Thyroid gland (tissue), 4 donors: ENCODE measurements at regions not wholly inside any gene's neighbourhood (a gene's known extent, or its start where the extent isn't known, plus 50 kb on each side); places are given as distances from the start of the nearest gene placed in this dataset.
"Not testable (repeated sequence)": the region's sequence is repeated elsewhere in the genome, so short reads cannot be mapped to it uniquely, and the experiment has no call there.

ENCODE experiments used
- DNase-seq, 2 donors: peaks; one replicate each; pipeline ENCODE4 v3.0.0-alpha.2; 2019
- H3K27ac ChIP-seq, 3 donors: fragments of 200-600 bp; sonication (generic); 1 replicate in 2 of 3; 2 replicates in 1 of 3; pipeline ENCODE4 v1.5.1; 2016 to 2019; ENCODE audit warnings: mild to moderate bottlenecking in 1 of 3, moderate library complexity in 1 of 3
- H3K27me3 ChIP-seq: fragments of 200-600 bp; sonication (generic); one replicate; pipeline ENCODE4 v1.5.1; 2019
- H3K36me3 ChIP-seq, 2 donors: fragments of 200-600 bp; sonication (generic); one replicate each; pipeline ENCODE4 v1.5.1; 2016 to 2019
- H3K4me1 ChIP-seq, 2 donors: fragments of 200-600 bp; sonication (generic); one replicate each; pipeline ENCODE4 v1.5.1; 2017 to 2019
- H3K4me3 ChIP-seq, 3 donors: fragments of 200-600 bp; sonication (generic); replicated peaks in 1 of 3; 1 replicate in 2 of 3; 2 replicates in 1 of 3; pipeline ENCODE4 v1.5.1; 2016; ENCODE audit warnings: mild to moderate bottlenecking in 1 of 3
- H3K9me3 ChIP-seq: fragments of 200-600 bp; sonication (generic); one replicate; pipeline ENCODE4 v1.5.1; 2017
- POLR2A ChIP-seq, 2 donors: fragments of 450-650 bp; IDR thresholded peaks; one replicate each; pipeline ENCODE4 v1.6.1; 2017; ENCODE audit warnings: antibody characterized with exemption in 2 of 2, mild to moderate bottlenecking in 2 of 2, moderate library complexity in 1 of 2
- WGBS, 2 donors: methylation state at CpG; one replicate each; pipeline ENCODE4 v1.1.5; 2017; 5-methylcytosine and 5-hydroxymethylcytosine counted together
- intact Hi-C: fragments of 100-400 bp; cut with DNase I; formaldehyde crosslinking; loops from one replicate; pipeline ENCODE4 v1.15.1; 2023
- TF ChIP-seq, protein P1 (sequence below), 6 experiments: fragments of 200-600 bp in 3 of 6; fragments of 450-650 bp in 3 of 6; sonication (generic) in 3 of 6; IDR thresholded peaks; one replicate each; pipeline ENCODE4 v1.5.1; 2016 to 2019; ENCODE audit warnings: antibody characterized with exemption in 6 of 6, mild to moderate bottlenecking in 2 of 6, inconsistent platforms in 1 of 6, moderate library complexity in 1 of 6

DNA sequence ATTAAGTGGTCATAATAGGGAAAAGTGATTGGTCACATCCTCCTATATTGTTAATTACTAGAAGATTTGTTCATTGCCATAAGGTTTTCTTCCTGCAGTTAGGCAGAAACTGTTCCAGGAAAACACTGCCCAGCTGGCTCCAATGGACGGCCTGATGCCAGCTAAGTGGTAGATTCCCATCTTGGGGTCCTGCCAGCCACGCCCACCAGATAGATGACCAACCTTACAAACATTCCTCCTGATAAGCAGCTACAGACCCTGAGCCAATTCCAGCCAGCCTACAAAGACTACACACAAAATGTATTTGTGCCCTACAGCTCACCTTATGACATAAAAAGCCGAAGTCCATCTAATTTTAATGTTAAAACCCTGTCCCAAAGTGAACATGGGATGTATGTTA lies 685.9 kb upstream of the USP15 start:
- no peaks in the 10 kb centered on the region for H3K27me3 ChIP-seq
- H3K4me3 ChIP-seq: no peak overlapping the region
- no peaks in the 10 kb centered on the region for H3K9me3 ChIP-seq
- H3K4me1 ChIP-seq: no peaks in the 10 kb centered on the region
- H3K27ac ChIP-seq: no peak overlapping the region
- intact Hi-C loops: no loop called here
- TF ChIP-seq, protein P1, sequence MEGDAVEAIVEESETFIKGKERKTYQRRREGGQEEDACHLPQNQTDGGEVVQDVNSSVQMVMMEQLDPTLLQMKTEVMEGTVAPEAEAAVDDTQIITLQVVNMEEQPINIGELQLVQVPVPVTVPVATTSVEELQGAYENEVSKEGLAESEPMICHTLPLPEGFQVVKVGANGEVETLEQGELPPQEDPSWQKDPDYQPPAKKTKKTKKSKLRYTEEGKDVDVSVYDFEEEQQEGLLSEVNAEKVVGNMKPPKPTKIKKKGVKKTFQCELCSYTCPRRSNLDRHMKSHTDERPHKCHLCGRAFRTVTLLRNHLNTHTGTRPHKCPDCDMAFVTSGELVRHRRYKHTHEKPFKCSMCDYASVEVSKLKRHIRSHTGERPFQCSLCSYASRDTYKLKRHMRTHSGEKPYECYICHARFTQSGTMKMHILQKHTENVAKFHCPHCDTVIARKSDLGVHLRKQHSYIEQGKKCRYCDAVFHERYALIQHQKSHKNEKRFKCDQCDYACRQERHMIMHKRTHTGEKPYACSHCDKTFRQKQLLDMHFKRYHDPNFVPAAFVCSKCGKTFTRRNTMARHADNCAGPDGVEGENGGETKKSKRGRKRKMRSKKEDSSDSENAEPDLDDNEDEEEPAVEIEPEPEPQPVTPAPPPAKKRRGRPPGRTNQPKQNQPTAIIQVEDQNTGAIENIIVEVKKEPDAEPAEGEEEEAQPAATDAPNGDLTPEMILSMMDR (IDR thresholded peaks at IDR 0.05): no peak
- no peak for TF ChIP-seq POLR2A (IDR thresholded peaks at IDR 0.05)
- no peaks in the 10 kb centered on the region for H3K36me3 ChIP-seq
- WGBS, 2 donors: 73 to 78% methylated on average over 3 of the region's 3 CpGs
- no peak for DNase-seq

DNA sequence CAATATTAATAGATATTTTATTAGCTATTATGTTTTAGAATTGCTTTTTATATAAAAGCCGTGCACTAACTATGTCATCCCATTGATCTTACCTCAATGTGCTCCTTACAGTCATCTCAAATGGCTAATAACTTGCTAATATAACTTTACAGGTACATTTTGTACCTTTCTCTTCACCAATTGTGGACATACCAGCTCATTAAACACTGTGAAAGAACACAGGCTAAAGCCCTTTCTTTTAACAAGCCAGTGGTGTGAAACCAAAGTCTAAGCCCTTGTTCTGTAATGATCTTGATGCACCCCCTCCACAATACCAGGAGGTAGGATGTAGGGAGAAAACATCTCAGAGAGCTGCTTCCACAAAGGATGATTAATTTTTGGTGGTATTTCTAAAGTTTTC lies 675.3 kb upstream of the USP15 start:
- TF ChIP-seq, protein P1 (IDR thresholded peaks at IDR 0.05): no peak
- TF ChIP-seq POLR2A (IDR thresholded peaks at IDR 0.05): no peak
- no peaks in the 10 kb centered on the region for H3K27me3 ChIP-seq
- H3K4me3 ChIP-seq: no peak overlapping the region
- no peaks in the 10 kb centered on the region for H3K4me1 ChIP-seq
- intact Hi-C loops: no loop called here
- H3K9me3 ChIP-seq: no peaks in the 10 kb centered on the region
- no peak for DNase-seq
- H3K36me3 ChIP-seq: no peaks in the 10 kb centered on the region
- WGBS, 2 donors: 91 to 92% methylated on average over 1 of the region's 1 CpG
- H3K27ac ChIP-seq: no peak overlapping the region

DNA sequence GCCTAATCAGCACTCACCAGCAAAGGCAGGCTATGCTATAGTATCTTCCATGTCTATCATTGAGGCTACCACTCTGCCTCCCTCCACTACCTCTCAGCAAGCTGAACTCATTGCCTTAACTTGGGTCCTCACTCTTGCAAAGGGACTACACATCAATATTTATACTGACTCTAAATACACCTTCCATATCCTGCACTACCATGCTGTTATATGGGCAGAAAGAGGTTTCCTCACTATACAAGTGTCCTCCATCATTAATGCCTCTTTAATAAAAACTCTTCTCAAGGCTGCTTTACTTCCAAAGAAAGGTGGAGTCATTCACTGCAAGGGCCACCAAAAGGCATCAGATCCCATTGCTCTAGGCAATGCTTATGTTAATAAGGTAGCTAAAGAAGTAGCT lies 669.3 kb upstream of the USP15 start:
- H3K4me3 ChIP-seq, H3K9me3 ChIP-seq, H3K27me3 ChIP-seq, H3K36me3 ChIP-seq, H3K27ac ChIP-seq, intact Hi-C loops, H3K4me1 ChIP-seq, DNase-seq: not testable (repeated sequence)

DNA sequence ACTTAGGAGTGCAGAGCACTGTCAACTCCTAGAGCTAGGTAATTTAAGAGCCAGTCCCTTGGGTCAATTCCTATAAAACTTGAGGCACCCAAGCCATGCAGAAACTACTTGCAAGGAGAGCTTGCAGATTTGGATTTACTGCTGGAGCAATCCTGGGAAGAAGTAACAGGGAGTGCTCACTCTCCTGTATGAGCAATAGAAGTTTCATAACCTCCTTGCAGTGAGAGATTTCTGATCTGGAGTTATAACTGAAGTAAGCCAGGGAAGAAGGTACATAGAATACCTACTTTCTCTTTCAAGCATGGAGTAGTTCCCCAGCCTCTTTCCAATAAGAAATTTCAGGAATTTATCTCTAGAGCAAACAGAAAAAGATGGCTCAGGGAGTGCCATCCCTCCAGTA lies 650.1 kb upstream of the USP15 start:
- Histone ChIP-seq H3K36me3 (no peaks in the 10 kb centered on the region), H3K27me3 (no peaks in the 10 kb centered on the region), H3K27ac (no peak overlapping the region), H3K4me1 (no peaks in the 10 kb centered on the region), H3K9me3 (no peaks in the 10 kb centered on the region), H3K4me3 (no peak overlapping the region)
- TF ChIP-seq, protein P1 (IDR thresholded peaks at IDR 0.05): no peak
- TF ChIP-seq POLR2A (IDR thresholded peaks at IDR 0.05): no peak
- no peak for DNase-seq
- intact Hi-C loops: no loop called here

DNA sequence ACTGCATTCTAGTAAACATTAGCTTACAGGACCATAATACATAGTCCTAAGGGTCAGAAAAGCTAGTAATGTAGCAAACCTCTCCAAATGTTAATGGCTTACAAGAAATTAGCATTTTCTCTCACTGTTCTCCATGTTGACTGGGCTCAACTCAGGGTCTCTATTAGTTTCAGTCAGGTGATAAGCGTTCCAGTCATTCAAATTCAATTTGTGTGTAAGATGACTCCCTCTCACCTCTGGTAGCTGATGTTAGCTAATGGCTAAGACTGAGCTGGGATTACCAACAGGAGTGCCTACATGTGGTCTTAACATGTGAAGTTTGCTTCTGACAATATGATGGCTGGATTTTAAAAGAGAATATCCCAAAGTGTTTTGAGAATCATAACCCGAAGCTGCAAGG lies 630.5 kb upstream of the USP15 start:
- no peaks in the 10 kb centered on the region for H3K36me3 ChIP-seq
- TF ChIP-seq, protein P1 (IDR thresholded peaks at IDR 0.05): no peak
- TF ChIP-seq POLR2A (IDR thresholded peaks at IDR 0.05): no peak
- H3K27me3 ChIP-seq: no peaks in the 10 kb centered on the region
- H3K4me1 ChIP-seq: no peaks in the 10 kb centered on the region
- H3K9me3 ChIP-seq: no peaks in the 10 kb centered on the region
- H3K27ac ChIP-seq: no peak overlapping the region
- no peak overlapping the region for H3K4me3 ChIP-seq
- no peak for DNase-seq
- WGBS, 2 donors: 77 to 87% methylated on average over 2 of the region's 2 CpGs
- intact Hi-C loops: no loop called here

DNA sequence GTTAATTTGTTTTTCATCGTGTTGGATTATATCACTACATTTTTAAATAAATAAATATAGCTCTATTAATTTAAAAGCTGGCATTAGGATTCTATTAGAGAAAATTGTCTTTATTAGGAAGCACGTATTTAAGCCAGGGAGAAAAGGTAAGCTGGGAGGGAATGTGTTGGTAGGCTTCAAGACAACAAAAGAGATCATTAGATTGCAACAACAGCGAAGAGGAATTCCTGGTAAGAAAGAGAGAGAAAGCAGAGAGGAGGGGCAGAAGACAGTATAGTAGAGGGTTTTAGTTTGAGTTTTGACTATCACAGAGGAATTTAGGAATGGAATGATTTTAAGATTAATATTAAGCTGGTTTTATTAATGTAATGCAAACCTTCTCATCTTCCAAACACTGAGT lies 613.6 kb upstream of the USP15 start:
- intact Hi-C loops: no loop called here
- TF ChIP-seq, protein P1 (IDR thresholded peaks at IDR 0.05): no peak
- no peak for TF ChIP-seq POLR2A (IDR thresholded peaks at IDR 0.05)
- Histone ChIP-seq H3K4me3 (no peak overlapping the region), H3K4me1 (no peaks in the 10 kb centered on the region), H3K27me3 (no peaks in the 10 kb centered on the region), H3K9me3 (no peaks in the 10 kb centered on the region), H3K36me3 (no peaks in the 10 kb centered on the region), H3K27ac (no peak overlapping the region)
- DNase-seq: no peak
- 68 to 77% methylated on average over 3 of the region's 3 CpGs for WGBS, 2 donors
